Astrocyte (in vitro differentiated cells and primary cell): ENCODE measurements at regions not wholly inside any gene's neighbourhood (a gene's known extent, or its start where the extent isn't known, plus 50 kb on each side); places are given as distances from the start of the nearest gene placed in this dataset.

Source experiments
- DNase-seq: peaks from one replicate; pipeline ENCODE4 v3.0.0-alpha.2; 2010; ENCODE audit warnings: low read depth
- FAIRE-seq: peaks from 2 replicates; lab custom pipeline; 2011; peaks lifted over from hg19 to GRCh38; lab: Jason Lieb, UNC
- H2AFZ ChIP-seq: 2 replicates; pipeline ENCODE4 v1.6.0; 2012; ENCODE audit warnings: low read depth, low read length, inconsistent platforms
- H3K27ac ChIP-seq: 2 replicates; pipeline ENCODE4 v1.5.1; 2011; ENCODE audit warnings: low read depth, low read length, inconsistent platforms
- H3K27me3 ChIP-seq: 2 replicates; pipeline ENCODE4 v1.6.0; 2011; ENCODE audit warnings: low read length, inconsistent platforms; ENCODE audit not compliant: insufficient read depth
- H3K36me3 ChIP-seq: 2 replicates; pipeline ENCODE4 v1.5.1; 2011; ENCODE audit warnings: low read length, inconsistent platforms; ENCODE audit not compliant: insufficient read depth
- H3K4me1 ChIP-seq: 2 replicates; pipeline ENCODE4 v1.5.1; 2011; ENCODE audit warnings: low read length, inconsistent platforms; ENCODE audit not compliant: insufficient read depth
- H3K4me2 ChIP-seq: 2 replicates; pipeline ENCODE4 v1.6.0; 2012; ENCODE audit warnings: low read length, inconsistent platforms
- H3K4me3 ChIP-seq: 2 replicates; pipeline ENCODE4 v1.5.1; 2011; ENCODE audit warnings: low read depth, mild to moderate bottlenecking, low read length, inconsistent platforms; ENCODE audit not compliant: insufficient read depth
- H3K79me2 ChIP-seq: 2 replicates; pipeline ENCODE4 v1.6.0; 2012; ENCODE audit warnings: mild to moderate bottlenecking, low read length, inconsistent platforms; ENCODE audit not compliant: insufficient read depth
- H3K9ac ChIP-seq: 2 replicates; pipeline ENCODE4 v1.6.0; 2012; ENCODE audit warnings: mild to moderate bottlenecking, low read length, inconsistent platforms
- H3K9me3 ChIP-seq: 2 replicates; pipeline ENCODE4 v1.5.1; 2012; ENCODE audit warnings: low read depth, mild to moderate bottlenecking, low read length, inconsistent platforms; ENCODE audit not compliant: insufficient read depth
- H4K20me1 ChIP-seq: 2 replicates; pipeline ENCODE4 v1.6.0; 2012; ENCODE audit warnings: low read length, inconsistent platforms; ENCODE audit not compliant: insufficient read depth
- H3K27ac Mint-ChIP-seq: one replicate; pipeline ENCODE4 v1.8.0; 2021; ENCODE audit warnings: mild to moderate bottlenecking, mixed read lengths; ENCODE audit not compliant: unreplicated experiment
- H3K27me3 Mint-ChIP-seq: one replicate; pipeline ENCODE4 v1.8.0; 2021; ENCODE audit warnings: low read depth, mixed read lengths; ENCODE audit not compliant: unreplicated experiment
- H3K36me3 Mint-ChIP-seq: one replicate; pipeline ENCODE4 v1.8.0; 2021; ENCODE audit warnings: low read depth, mixed read lengths; ENCODE audit not compliant: unreplicated experiment
- H3K4me1 Mint-ChIP-seq: one replicate; pipeline ENCODE4 v1.8.0; 2021; ENCODE audit warnings: low read depth, mixed read lengths; ENCODE audit not compliant: unreplicated experiment
- H3K4me3 Mint-ChIP-seq: one replicate; pipeline ENCODE4 v1.8.0; 2021; ENCODE audit warnings: mild to moderate bottlenecking, moderate library complexity, mixed read lengths; ENCODE audit not compliant: unreplicated experiment
- H3K9me3 Mint-ChIP-seq: one replicate; pipeline ENCODE4 v1.8.0; 2021; ENCODE audit warnings: mild to moderate bottlenecking, mixed read lengths; ENCODE audit not compliant: unreplicated experiment
- EZH2 ChIP-seq: IDR thresholded peaks from 2 replicates; pipeline ENCODE4 v1.6.1; 2012; ENCODE audit warnings: mild to moderate bottlenecking, low read length, inconsistent platforms; ENCODE audit not compliant: insufficient read depth
- TF ChIP-seq, protein P1 (sequence below): IDR thresholded peaks from 2 replicates; pipeline ENCODE4 v1.5.1; 2011; ENCODE audit warnings: low read depth, mild to moderate bottlenecking, inconsistent platforms, low read length, moderate library complexity; ENCODE audit not compliant: insufficient read depth

DNA sequence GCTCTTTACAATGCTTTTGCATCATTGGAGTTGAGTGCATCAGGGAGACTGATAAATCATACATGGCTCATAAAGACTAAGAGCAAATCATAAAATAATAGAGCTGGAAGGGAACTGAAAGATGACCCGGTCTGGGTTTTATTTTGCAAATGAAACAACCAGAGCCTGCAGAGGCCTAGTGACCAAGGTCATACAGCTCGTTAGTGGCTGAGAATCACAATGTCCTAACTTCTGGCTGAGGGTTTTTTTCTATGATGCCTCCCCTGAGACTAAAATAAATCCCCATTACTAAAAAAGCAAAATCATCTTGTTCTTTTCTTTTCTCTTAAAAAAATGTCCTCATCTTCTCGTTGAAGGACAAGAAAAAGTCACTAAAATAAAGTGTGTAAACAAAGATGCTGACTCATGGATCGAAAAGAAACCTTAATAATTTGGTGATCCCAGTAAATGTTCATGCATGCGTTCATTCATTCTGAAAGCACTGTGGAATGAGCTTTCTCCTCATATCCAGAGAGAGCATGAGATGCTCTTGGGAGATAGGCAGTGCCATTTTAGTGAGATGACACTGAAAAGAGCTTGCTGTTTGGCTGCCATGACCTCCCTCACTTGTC is 107.8 kb upstream of the PHYHIPL start:
- DNase-seq (no peak), FAIRE-seq (no peak)
- Mint-ChIP-seq H3K36me3 (no peaks in the 10 kb centered on the region), H3K27ac (no peak overlapping the region), H3K4me1 (no peaks in the 10 kb centered on the region), H3K4me3 (no peak overlapping the region), H3K27me3 (no peaks in the 10 kb centered on the region), H3K9me3 (peaks cover 3% of the 10 kb centered on the region)
- Histone ChIP-seq H3K79me2 (no peaks in the 10 kb centered on the region), H3K4me3 (no peak overlapping the region), H3K4me1 (no peaks in the 10 kb centered on the region), H3K36me3 (no peaks in the 10 kb centered on the region), H3K4me2 (no peak overlapping the region), H2AFZ (no peak overlapping the region), H3K27me3 (peaks cover 70% of the 10 kb centered on the region), H3K27ac (no peak overlapping the region), H3K9me3 (no peaks in the 10 kb centered on the region), H3K9ac (no peak overlapping the region), H4K20me1 (no peaks in the 10 kb centered on the region)
- TF ChIP-seq, protein P1, sequence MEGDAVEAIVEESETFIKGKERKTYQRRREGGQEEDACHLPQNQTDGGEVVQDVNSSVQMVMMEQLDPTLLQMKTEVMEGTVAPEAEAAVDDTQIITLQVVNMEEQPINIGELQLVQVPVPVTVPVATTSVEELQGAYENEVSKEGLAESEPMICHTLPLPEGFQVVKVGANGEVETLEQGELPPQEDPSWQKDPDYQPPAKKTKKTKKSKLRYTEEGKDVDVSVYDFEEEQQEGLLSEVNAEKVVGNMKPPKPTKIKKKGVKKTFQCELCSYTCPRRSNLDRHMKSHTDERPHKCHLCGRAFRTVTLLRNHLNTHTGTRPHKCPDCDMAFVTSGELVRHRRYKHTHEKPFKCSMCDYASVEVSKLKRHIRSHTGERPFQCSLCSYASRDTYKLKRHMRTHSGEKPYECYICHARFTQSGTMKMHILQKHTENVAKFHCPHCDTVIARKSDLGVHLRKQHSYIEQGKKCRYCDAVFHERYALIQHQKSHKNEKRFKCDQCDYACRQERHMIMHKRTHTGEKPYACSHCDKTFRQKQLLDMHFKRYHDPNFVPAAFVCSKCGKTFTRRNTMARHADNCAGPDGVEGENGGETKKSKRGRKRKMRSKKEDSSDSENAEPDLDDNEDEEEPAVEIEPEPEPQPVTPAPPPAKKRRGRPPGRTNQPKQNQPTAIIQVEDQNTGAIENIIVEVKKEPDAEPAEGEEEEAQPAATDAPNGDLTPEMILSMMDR = no peak
- no peak for TF ChIP-seq EZH2

DNA sequence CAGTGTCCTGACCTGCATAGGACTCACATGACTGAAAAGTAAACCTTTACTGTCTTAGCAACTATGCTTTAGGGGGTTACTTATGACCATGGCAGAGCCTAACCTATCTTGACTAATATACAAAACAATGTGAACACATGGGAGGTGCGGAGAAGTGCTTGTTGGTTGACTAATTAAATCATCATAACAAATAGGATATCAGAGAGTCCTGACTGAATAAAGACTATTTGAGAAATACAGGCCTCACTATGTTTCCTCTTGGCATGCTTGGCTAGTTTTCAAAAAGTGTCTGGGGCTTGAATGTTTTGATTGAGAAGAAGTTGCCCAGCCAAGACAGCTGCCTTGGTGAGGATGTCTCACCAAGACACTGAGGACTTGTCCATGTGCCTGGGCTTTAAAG is 104.4 kb upstream of the PHYHIPL start:
- H3K4me3 Mint-ChIP-seq = no peak overlapping the region
- H3K36me3 Mint-ChIP-seq = no peaks in the 10 kb centered on the region
- Histone ChIP-seq H3K4me2 (no peak overlapping the region), H3K27me3 (peaks cover 78% of the 10 kb centered on the region), H3K9ac (no peak overlapping the region), H3K79me2 (no peaks in the 10 kb centered on the region), H3K27ac (no peak overlapping the region), H3K9me3 (no peaks in the 10 kb centered on the region), H2AFZ (no peak overlapping the region), H3K4me3 (no peak overlapping the region), H3K36me3 (no peaks in the 10 kb centered on the region), H4K20me1 (no peaks in the 10 kb centered on the region), H3K4me1 (no peaks in the 10 kb centered on the region)
- no peaks in the 10 kb centered on the region for H3K4me1 Mint-ChIP-seq
- TF ChIP-seq, protein P1 = no peak
- no peak for TF ChIP-seq EZH2
- H3K27me3 Mint-ChIP-seq = no peaks in the 10 kb centered on the region
- DNase-seq (no peak), FAIRE-seq (no peak)
- peaks cover 3% of the 10 kb centered on the region for H3K9me3 Mint-ChIP-seq
- no peak overlapping the region for H3K27ac Mint-ChIP-seq

DNA sequence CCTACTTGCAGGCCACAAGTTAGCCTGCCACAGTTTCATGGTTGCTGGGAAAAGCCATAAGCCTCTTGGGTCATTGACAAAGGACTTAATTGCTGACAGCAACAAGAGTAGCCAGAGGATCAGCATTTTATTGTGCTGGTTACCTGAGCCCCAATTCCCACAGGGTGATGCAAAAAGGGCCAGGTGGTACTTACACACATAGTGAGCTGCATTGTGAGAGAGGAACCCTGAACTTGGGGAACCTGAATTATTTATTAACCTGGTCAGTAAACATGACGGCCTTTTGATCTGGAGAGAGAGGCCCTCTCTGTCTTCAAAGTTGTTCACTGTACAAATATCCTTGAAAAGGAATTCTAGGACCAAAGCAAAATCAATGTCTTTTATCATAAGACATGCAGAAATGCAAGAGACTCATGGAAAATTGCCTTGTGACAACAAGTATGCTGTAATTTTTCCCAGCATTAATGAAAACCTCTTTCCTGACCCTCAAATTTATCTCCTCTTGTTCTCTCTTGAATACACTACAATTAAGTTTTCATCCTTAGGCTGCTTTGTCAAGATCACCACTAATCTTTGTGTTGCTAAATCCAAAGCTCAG is 102.9 kb upstream of the PHYHIPL start:
- DNase-seq (no peak), FAIRE-seq (no peak)
- TF ChIP-seq, protein P1 = no peak
- TF ChIP-seq EZH2 = no peak
- no peaks in the 10 kb centered on the region for H3K79me2 ChIP-seq
- no peak overlapping the region for H3K27ac ChIP-seq
- no peak overlapping the region for H2AFZ ChIP-seq
- no peak overlapping the region for H3K9ac ChIP-seq
- Mint-ChIP-seq H3K4me3 (no peak overlapping the region), H3K27ac (no peak overlapping the region), H3K36me3 (no peaks in the 10 kb centered on the region), H3K27me3 (no peaks in the 10 kb centered on the region), H3K9me3 (peaks cover 3% of the 10 kb centered on the region), H3K4me1 (no peaks in the 10 kb centered on the region)
- no peaks in the 10 kb centered on the region for H4K20me1 ChIP-seq
- H3K36me3 ChIP-seq = no peaks in the 10 kb centered on the region
- H3K4me2 ChIP-seq = no peak overlapping the region
- H3K27me3 ChIP-seq = peaks cover 79% of the 10 kb centered on the region
- no peaks in the 10 kb centered on the region for H3K9me3 ChIP-seq
- H3K4me3 ChIP-seq = no peak overlapping the region
- H3K4me1 ChIP-seq = no peaks in the 10 kb centered on the region
